ENCODE measurements at regions not wholly inside any gene's neighbourhood (a gene's known extent, or its start where the extent isn't known, plus 50 kb on each side); places are given as distances from the start of the nearest gene placed in this dataset.

DNA sequence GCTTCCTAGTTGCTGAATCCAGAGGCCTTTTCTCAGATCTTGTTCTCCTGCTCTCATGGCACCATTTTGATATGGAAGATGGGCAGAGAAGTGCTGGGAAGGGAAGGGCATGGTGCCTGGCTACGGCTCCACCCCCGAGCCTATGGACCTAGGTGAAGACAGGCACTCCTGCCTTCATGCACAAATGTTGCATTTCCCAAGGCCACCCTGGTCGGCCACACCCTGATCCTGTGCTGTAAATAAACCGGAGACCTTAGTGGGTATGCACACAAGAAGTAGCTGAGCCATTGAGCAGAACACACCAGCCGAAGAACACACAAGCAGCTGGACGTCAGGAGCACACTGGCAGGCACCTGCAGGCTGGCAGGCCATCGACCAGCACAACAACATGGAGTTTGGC is 261.6 kb downstream of the SHQ1 start:
- Histone ChIP-seq H3K4me3 (no peak overlapping the region), H3K4me1 (peaks cover 7% of the 10 kb centered on the region), H3K9me3 (no peaks in the 10 kb centered on the region), H3K36me3 (ENCODE audit: low read depth, missing control alignments) (no peaks in the 10 kb centered on the region), H3K27me3 (no peaks in the 10 kb centered on the region), H3K27ac (no peak overlapping the region)
- WGBS, 2 donors, result 77 to 79% methylated on average over 5 to 7 of the region's 7 CpGs
- intact Hi-C loops (cut with DNase I; ENCODE audit: low total_unique reads), result no loop called here
- no peak for TF ChIP-seq POLR2A (IDR thresholded peaks at IDR 0.05)
- TF ChIP-seq, protein P1, sequence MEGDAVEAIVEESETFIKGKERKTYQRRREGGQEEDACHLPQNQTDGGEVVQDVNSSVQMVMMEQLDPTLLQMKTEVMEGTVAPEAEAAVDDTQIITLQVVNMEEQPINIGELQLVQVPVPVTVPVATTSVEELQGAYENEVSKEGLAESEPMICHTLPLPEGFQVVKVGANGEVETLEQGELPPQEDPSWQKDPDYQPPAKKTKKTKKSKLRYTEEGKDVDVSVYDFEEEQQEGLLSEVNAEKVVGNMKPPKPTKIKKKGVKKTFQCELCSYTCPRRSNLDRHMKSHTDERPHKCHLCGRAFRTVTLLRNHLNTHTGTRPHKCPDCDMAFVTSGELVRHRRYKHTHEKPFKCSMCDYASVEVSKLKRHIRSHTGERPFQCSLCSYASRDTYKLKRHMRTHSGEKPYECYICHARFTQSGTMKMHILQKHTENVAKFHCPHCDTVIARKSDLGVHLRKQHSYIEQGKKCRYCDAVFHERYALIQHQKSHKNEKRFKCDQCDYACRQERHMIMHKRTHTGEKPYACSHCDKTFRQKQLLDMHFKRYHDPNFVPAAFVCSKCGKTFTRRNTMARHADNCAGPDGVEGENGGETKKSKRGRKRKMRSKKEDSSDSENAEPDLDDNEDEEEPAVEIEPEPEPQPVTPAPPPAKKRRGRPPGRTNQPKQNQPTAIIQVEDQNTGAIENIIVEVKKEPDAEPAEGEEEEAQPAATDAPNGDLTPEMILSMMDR (IDR thresholded peaks at IDR 0.05), result no peak
- no peak for DNase-seq

DNA sequence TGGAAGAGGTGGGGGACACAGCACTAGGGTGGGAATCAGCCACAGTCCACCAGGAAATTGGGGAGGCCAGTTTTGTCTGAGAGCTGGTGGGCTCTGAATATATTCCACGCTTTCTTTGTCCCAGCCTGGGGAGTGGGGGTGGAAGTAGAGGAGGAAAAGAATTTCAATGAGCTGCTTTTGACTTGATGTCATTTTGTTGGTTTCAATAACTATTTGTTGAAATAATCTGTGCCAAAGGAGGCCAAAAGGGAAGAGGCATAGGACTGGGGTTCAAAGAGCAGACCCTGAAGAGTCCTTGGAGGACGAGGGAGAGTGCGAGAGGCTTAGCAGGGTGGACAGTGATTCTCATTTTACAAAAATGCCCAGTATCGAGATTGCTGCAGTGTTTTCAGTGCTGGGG is 262.3 kb downstream of the SHQ1 start:
- no peaks in the 10 kb centered on the region for H3K27me3 ChIP-seq
- peaks cover 5% of the 10 kb centered on the region for H3K4me1 ChIP-seq
- intact Hi-C loops (cut with DNase I; ENCODE audit: low total_unique reads), result no loop called here
- TF ChIP-seq, protein P1 (IDR thresholded peaks at IDR 0.05), result no peak
- no peak for TF ChIP-seq POLR2A (IDR thresholded peaks at IDR 0.05)
- WGBS, 2 donors, result 90 to 91% methylated on average over 4 of the region's 4 CpGs
- no peak overlapping the region for H3K27ac ChIP-seq
- no peaks in the 10 kb centered on the region for H3K36me3 ChIP-seq (ENCODE audit: low read depth, missing control alignments)
- H3K9me3 ChIP-seq, result no peaks in the 10 kb centered on the region
- no peak overlapping the region for H3K4me3 ChIP-seq
- DNase-seq, result no peak

DNA sequence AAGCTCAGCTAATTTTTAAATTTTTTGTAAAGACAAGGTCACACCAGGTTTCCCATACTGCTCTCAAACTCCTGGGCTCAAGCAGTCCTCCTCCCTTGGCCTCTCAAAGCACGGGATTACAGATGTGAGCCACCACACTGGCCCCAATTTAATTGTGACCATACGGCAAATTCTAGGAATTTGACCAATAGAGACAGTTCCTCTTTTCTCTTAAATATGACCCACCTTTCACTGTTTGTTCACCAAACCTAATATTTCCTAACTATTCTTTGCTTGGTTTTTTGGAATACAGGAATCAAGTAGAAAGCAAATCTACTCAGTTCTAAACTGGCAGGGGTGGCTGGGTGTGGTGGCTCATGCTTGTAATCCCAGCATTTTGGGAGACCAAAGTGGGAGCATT is 264.0 kb downstream of the SHQ1 start:
- intact Hi-C loops (cut with DNase I; ENCODE audit: low total_unique reads), result no loop called here
- no peaks in the 10 kb centered on the region for H3K36me3 ChIP-seq (ENCODE audit: low read depth, missing control alignments)
- no peak for DNase-seq
- no peak overlapping the region for H3K27ac ChIP-seq
- peaks cover 4% of the 10 kb centered on the region for H3K4me1 ChIP-seq
- WGBS, 2 donors, result 95 to 98% methylated on average over 2 of the region's 2 CpGs
- no peaks in the 10 kb centered on the region for H3K27me3 ChIP-seq
- TF ChIP-seq POLR2A (IDR thresholded peaks at IDR 0.05), result no peak
- TF ChIP-seq, protein P1 (IDR thresholded peaks at IDR 0.05), result no peak
- no peaks in the 10 kb centered on the region for H3K9me3 ChIP-seq
- no peak overlapping the region for H3K4me3 ChIP-seq

DNA sequence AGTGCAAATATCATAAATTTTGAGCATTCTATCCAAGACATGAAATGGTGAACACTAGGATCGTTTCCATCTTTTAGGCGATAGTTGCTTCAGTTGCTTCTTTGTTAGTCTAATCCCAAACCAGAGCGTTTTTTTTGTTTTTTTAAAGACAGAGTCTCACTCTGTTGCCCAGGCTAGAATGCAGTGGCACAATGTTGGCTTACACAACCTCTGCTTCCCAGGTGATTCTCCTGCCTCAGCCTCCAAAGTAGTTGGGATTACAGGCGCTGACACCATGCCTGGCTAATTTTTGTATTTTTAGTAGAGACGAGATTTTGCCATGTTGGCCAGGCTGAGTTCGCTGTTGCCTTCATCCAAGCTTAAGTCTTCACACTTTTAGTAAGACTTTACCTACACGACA is 265.3 kb downstream of the SHQ1 start:
- no peak overlapping the region for H3K4me3 ChIP-seq
- H3K27me3 ChIP-seq, result no peaks in the 10 kb centered on the region
- no peaks in the 10 kb centered on the region for H3K36me3 ChIP-seq (ENCODE audit: low read depth, missing control alignments)
- WGBS, 2 donors, result 88 to 90% methylated on average over 7 of the region's 7 CpGs
- no peak overlapping the region for H3K27ac ChIP-seq
- no peak for DNase-seq
- TF ChIP-seq POLR2A (IDR thresholded peaks at IDR 0.05), result no peak
- TF ChIP-seq, protein P1 (IDR thresholded peaks at IDR 0.05), result no peak
- H3K9me3 ChIP-seq, result no peaks in the 10 kb centered on the region
- H3K4me1 ChIP-seq, result peaks cover 4% of the 10 kb centered on the region
- intact Hi-C loops (cut with DNase I; ENCODE audit: low total_unique reads), result no loop called here

DNA sequence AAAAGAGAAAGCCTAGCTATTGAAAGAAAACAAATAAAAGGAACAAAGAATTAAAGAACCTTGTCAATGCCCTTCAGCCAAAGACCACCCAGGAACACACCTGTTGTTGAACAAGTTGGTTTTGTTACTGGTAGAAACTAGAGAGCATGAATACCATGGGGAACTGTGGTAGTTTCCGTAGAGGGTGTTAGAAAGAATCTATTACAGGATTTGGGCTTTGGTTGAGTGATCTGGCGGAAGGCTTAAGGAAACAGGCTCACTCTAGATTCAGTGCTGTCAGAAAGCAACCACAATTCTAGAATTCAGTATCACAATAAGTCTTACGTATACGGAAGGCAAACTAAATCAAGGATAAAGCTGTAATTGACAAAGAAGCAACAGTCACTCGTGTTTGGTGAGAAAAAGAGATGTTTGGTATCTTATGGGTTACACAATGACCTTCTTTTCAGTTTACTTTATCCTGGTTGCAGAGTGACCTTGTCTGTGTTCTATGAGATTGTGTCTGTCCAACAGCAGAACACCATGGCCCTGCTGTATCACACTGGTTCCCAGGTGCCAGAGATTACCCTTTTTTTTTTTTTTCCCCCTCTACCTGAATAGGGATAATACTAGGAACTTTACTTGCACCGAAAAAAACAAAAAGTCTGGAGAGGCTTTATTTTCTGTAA is 265.9 kb downstream of the SHQ1 start:
- H3K27ac ChIP-seq, result no peak overlapping the region
- H3K4me1 ChIP-seq, result peaks cover 4% of the 10 kb centered on the region
- 44 to 58% methylated on average over 6 of the region's 6 CpGs for WGBS, 2 donors
- H3K4me3 ChIP-seq, result no peak overlapping the region
- no peaks in the 10 kb centered on the region for H3K9me3 ChIP-seq
- no peaks in the 10 kb centered on the region for H3K27me3 ChIP-seq
- intact Hi-C loops (cut with DNase I; ENCODE audit: low total_unique reads), result no loop called here
- H3K36me3 ChIP-seq (ENCODE audit: low read depth, missing control alignments), result no peaks in the 10 kb centered on the region
- no peak for TF ChIP-seq POLR2A (IDR thresholded peaks at IDR 0.05)
- TF ChIP-seq, protein P1 (IDR thresholded peaks at IDR 0.05), result no peak
- DNase-seq, result no peak

All from testis (tissue), 2 donors.